ENCODE measurements at regions not wholly inside any gene's neighbourhood (a gene's known extent, or its start where the extent isn't known, plus 50 kb on each side); places are given as distances from the start of the nearest gene placed in this dataset.

GRCh38 chr2:217410681-217410960, 550.8 kb upstream of the TNP1 start:
- H3K27ac Mint-ChIP-seq: no peak overlapping the region
- H3K27me3 Mint-ChIP-seq: peaks cover 5% of the 10 kb centered on the region
- no peak overlapping the region for H3K4me3 Mint-ChIP-seq
- no peaks in the 10 kb centered on the region for H3K9me3 Mint-ChIP-seq
- H3K36me3 Mint-ChIP-seq: no peaks in the 10 kb centered on the region
- CTCF ChIA-PET: no interaction called here
- no peak for DNase-seq
- H3K4me1 Mint-ChIP-seq: no peaks in the 10 kb centered on the region

- no peak overlapping the region for H3K4me3 Mint-ChIP-seq
- H3K27me3 Mint-ChIP-seq: peaks cover 5% of the 10 kb centered on the region
- DNase-seq: no peak
- H3K36me3 Mint-ChIP-seq: no peaks in the 10 kb centered on the region
- H3K27ac Mint-ChIP-seq: no peak overlapping the region
- H3K9me3 Mint-ChIP-seq: no peaks in the 10 kb centered on the region
- CTCF ChIA-PET: no interaction called here
- no peaks in the 10 kb centered on the region for H3K4me1 Mint-ChIP-seq
These were observed 550.3 kb upstream of the TNP1 start for GRCh38 chr2:217409949-217410680.

- no peak for DNase-seq
- Mint-ChIP-seq H3K4me1 (no peaks in the 10 kb centered on the region), H3K36me3 (no peaks in the 10 kb centered on the region), H3K27me3 (no peaks in the 10 kb centered on the region), H3K27ac (no peak overlapping the region), H3K9me3 (no peaks in the 10 kb centered on the region), H3K4me3 (no peak overlapping the region)
- CTCF ChIA-PET: no interaction called here
These were observed 547.5 kb upstream of the TNP1 start for GRCh38 chr2:217407362-217407761.

- Mint-ChIP-seq H3K27ac (no peak overlapping the region), H3K4me3 (no peak overlapping the region), H3K4me1 (no peaks in the 10 kb centered on the region), H3K27me3 (no peaks in the 10 kb centered on the region), H3K36me3 (no peaks in the 10 kb centered on the region), H3K9me3 (no peaks in the 10 kb centered on the region)
- DNase-seq: no peak
- CTCF ChIA-PET: interaction anchor here (0.6 kb wide), 1 partner anchor 263 kb away, joined by 3 read pairs; no protein-coding TSS in a partner anchor
These were observed 544.4 kb upstream of the TNP1 start for GRCh38 chr2:217404236-217404760.

GRCh38 chr2:217402761-217403383, 543.0 kb upstream of the TNP1 start:
- CTCF ChIA-PET: no interaction called here
- Mint-ChIP-seq H3K9me3 (peaks cover 3% of the 10 kb centered on the region), H3K36me3 (no peaks in the 10 kb centered on the region), H3K4me1 (peaks cover 12% of the 10 kb centered on the region), H3K4me3 (no peak overlapping the region), H3K27ac (no peak overlapping the region), H3K27me3 (no peaks in the 10 kb centered on the region)
- DNase-seq: no peak

- CTCF ChIA-PET: no interaction called here
- H3K4me3 Mint-ChIP-seq: no peak overlapping the region
- H3K36me3 Mint-ChIP-seq: no peaks in the 10 kb centered on the region
- no peak for DNase-seq
- H3K9me3 Mint-ChIP-seq: peaks cover 3% of the 10 kb centered on the region
- H3K27me3 Mint-ChIP-seq: no peaks in the 10 kb centered on the region
- H3K27ac Mint-ChIP-seq: no peak overlapping the region
- H3K4me1 Mint-ChIP-seq: peaks cover 12% of the 10 kb centered on the region
These were observed 542.3 kb upstream of the TNP1 start for GRCh38 chr2:217402144-217402543.

GRCh38 chr2:217399291-217399690, 539.4 kb upstream of the TNP1 start:
- no peaks in the 10 kb centered on the region for H3K27me3 Mint-ChIP-seq
- no peak overlapping the region for H3K27ac Mint-ChIP-seq
- H3K4me1 Mint-ChIP-seq: peaks cover 12% of the 10 kb centered on the region
- H3K9me3 Mint-ChIP-seq: peaks cover 3% of the 10 kb centered on the region
- H3K4me3 Mint-ChIP-seq: no peak overlapping the region
- no peaks in the 10 kb centered on the region for H3K36me3 Mint-ChIP-seq
- CTCF ChIA-PET: no interaction called here
- DNase-seq: no peak

GRCh38 chr2:217398860-217399259, 539.0 kb upstream of the TNP1 start:
- no peak overlapping the region for H3K4me3 Mint-ChIP-seq
- peaks cover 12% of the 10 kb centered on the region for H3K4me1 Mint-ChIP-seq
- peaks cover 3% of the 10 kb centered on the region for H3K9me3 Mint-ChIP-seq
- no peak for DNase-seq
- no peaks in the 10 kb centered on the region for H3K27me3 Mint-ChIP-seq
- H3K36me3 Mint-ChIP-seq: no peaks in the 10 kb centered on the region
- H3K27ac Mint-ChIP-seq: no peak overlapping the region
- CTCF ChIA-PET: no interaction called here

GRCh38 chr2:217398101-217398500, 538.2 kb upstream of the TNP1 start:
- H3K27ac Mint-ChIP-seq: no peak overlapping the region
- DNase-seq: no peak
- H3K4me3 Mint-ChIP-seq: no peak overlapping the region
- H3K27me3 Mint-ChIP-seq: no peaks in the 10 kb centered on the region
- no peaks in the 10 kb centered on the region for H3K36me3 Mint-ChIP-seq
- H3K9me3 Mint-ChIP-seq: peaks cover 3% of the 10 kb centered on the region
- H3K4me1 Mint-ChIP-seq: peaks cover 12% of the 10 kb centered on the region
- CTCF ChIA-PET: no interaction called here

- CTCF ChIA-PET: no interaction called here
- H3K27ac Mint-ChIP-seq: no peak overlapping the region
- H3K4me1 Mint-ChIP-seq: peaks cover 12% of the 10 kb centered on the region
- no peak for DNase-seq
- peaks cover 10% of the 10 kb centered on the region for H3K9me3 Mint-ChIP-seq
- no peaks in the 10 kb centered on the region for H3K27me3 Mint-ChIP-seq
- no peak overlapping the region for H3K4me3 Mint-ChIP-seq
- no peaks in the 10 kb centered on the region for H3K36me3 Mint-ChIP-seq
These were observed 536.7 kb upstream of the TNP1 start for GRCh38 chr2:217396586-217396985.

GRCh38 chr2:217396165-217396564, 536.3 kb upstream of the TNP1 start:
- H3K27me3 Mint-ChIP-seq: no peaks in the 10 kb centered on the region
- peaks cover 12% of the 10 kb centered on the region for H3K4me1 Mint-ChIP-seq
- no peak overlapping the region for H3K4me3 Mint-ChIP-seq

GRCh38 chr2:217394510-217395351, 534.9 kb upstream of the TNP1 start:
- Mint-ChIP-seq H3K36me3 (no peaks in the 10 kb centered on the region), H3K4me3 (no peak overlapping the region), H3K27me3 (no peaks in the 10 kb centered on the region), H3K27ac (no peak overlapping the region), H3K9me3 (peaks cover 18% of the 10 kb centered on the region), H3K4me1 (peaks cover 12% of the 10 kb centered on the region)
- no peak for DNase-seq
- CTCF ChIA-PET: no interaction called here

More at GRCh38 chr2:217396165-217396564, 536.3 kb upstream of the TNP1 start:
- no peaks in the 10 kb centered on the region for H3K36me3 Mint-ChIP-seq
- no peak for DNase-seq
- no peak overlapping the region for H3K27ac Mint-ChIP-seq
- CTCF ChIA-PET: no interaction called here
- H3K9me3 Mint-ChIP-seq: peaks cover 14% of the 10 kb centered on the region

GRCh38 chr2:217393585-217394032, 533.7 kb upstream of the TNP1 start:
- peaks cover 15% of the 10 kb centered on the region for H3K9me3 Mint-ChIP-seq

GRCh38 chr2:217392930-217393584, 533.2 kb upstream of the TNP1 start:
- Mint-ChIP-seq H3K4me1 (no peaks in the 10 kb centered on the region), H3K27me3 (no peaks in the 10 kb centered on the region), H3K9me3 (peaks cover 15% of the 10 kb centered on the region), H3K27ac (no peak overlapping the region), H3K36me3 (no peaks in the 10 kb centered on the region), H3K4me3 (no peak overlapping the region)
- CTCF ChIA-PET: no interaction called here
- no peak for DNase-seq

More at GRCh38 chr2:217393585-217394032, 533.7 kb upstream of the TNP1 start:
- no peaks in the 10 kb centered on the region for H3K27me3 Mint-ChIP-seq
- peaks cover 5% of the 10 kb centered on the region for H3K4me1 Mint-ChIP-seq
- H3K36me3 Mint-ChIP-seq: no peaks in the 10 kb centered on the region
- no peak overlapping the region for H3K4me3 Mint-ChIP-seq
- DNase-seq: no peak
- CTCF ChIA-PET: no interaction called here
- H3K27ac Mint-ChIP-seq: no peak overlapping the region

Measured in activated naive CD4-positive, alpha-beta T cell treated with anti-CD3 and anti-CD28 coated beads, Interleukin-2, amount 10 ng/mL, durations not matched to agents 7 days and 5 days (primary cell).